Iris pigment epithelial cell (primary cell): ENCODE measurements at regions not wholly inside any gene's neighbourhood (a gene's known extent, or its start where the extent isn't known, plus 50 kb on each side); places are given as distances from the start of the nearest gene placed in this dataset.

ENCODE experiments used
- DNase-seq: peaks from one replicate; pipeline ENCODE4 v3.0.0-alpha.2; 2011; ENCODE audit warnings: low read depth

DNA sequence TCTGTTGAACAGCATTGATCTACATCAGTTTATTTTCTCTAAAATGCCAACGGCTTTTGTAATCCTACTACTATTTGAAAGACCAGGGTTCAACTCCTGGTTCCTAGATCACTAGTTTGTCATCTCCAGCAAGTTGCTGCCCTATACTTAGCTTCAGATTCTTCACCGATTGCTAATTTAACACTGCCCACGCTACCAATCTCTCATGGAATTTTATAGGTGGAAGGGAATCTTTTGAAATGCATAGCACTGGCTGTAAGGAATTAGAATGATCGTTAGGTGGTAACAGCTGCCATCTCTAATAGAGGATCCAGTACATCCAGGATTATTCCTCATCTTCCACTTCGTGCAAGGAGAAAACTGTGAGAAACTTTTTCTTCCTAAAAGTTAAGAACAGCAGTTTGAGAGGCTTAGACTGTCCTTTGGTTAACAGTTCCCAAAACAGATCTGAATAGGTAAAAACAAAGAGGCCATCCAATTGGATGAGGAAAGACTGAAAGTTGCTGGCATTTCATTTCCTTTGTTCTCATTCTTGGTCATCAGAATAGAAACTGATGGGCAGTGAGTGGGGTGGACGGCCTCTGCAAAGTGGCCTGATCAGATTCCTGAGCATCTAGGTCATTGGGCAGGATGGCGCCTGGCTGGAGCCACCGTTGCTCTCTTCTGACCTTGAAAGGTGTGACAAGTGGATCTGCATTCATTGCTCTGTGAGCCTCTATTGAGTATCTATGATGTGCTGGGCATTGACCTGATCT is 236.3 kb upstream of the SORL1-AS1 start:
- DNase-seq: no peak

DNA sequence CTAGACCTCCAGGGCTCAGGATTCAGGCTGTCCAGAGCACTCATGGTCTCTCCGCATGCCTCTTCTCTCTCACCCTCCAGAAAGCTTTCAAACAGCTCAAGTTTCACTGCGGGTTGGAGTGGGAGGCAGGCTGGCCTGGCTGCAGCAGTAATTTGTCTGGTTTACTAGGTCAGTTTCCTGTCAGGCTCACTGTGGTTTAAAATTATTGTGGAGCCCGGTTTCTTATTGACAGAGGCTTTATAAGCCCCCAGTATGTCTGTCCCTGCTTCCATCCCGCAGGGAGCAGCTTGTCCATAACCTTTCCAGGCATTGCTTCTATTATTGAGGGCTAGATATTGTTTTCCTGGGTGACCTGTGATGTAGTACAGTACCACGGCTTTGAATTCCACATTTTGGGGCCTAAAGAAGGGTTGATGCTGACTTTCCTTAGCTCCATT is 235.3 kb upstream of the SORL1-AS1 start:
- DNase-seq: peak; percentile 82

DNA sequence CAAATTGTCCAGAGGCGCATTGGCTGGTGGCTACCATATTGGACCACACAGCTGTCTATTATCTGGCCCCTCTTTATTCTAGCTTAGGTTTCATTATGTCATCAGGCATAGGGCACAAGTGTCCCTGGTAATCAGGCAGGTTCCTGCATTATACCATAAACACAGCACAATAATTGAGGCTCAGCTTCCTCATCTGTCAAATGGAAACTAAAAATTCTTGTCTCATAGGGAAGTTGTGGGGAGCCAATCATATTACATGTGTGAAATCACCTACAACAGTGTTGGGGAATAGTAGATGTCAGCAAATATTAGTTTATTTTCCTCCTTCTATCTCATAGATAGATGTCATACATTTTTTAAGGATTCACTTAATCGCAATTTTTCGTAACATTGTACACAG is 231.0 kb upstream of the SORL1-AS1 start:
- no peak for DNase-seq
